T-helper 2 cell treated with Interferon-gamma antibody and Interleukin-4, amounts not matched to agents 100 ng/mL and 5 ng/mL, for 36 hours (primary cell): ENCODE measurements at regions not wholly inside any gene's neighbourhood (a gene's known extent, or its start where the extent isn't known, plus 50 kb on each side); places are given as distances from the start of the nearest gene placed in this dataset.
"Not testable (repeated sequence)": the region's sequence is repeated elsewhere in the genome, so short reads cannot be mapped to it uniquely, and the experiment has no call there.

Experiments
- intact Hi-C: fragments of 100-400 bp; cut with micrococcal nuclease; formaldehyde crosslinking; loops from one replicate; pipeline ENCODE4 v1.15.1; 2023

DNA sequence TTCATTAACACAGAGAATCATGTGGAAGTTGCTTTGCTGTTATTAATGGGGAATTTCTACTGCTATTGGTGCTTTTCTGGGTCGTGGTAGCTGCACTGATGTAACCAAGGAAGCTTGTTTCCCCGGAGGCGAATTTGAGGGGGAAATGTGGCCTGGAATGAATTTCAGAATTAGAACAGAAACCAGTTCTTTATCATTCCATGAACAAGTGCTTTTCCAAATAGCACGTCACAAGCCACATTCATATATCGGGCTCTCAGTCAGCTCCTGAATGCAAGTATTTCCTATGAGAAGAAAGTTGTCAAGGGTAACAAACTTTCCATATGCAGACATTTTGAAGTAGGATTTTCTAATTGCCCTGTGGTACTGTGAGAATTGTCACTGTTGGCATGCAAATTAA, 1353.2 kb downstream of the AACS start:
- intact Hi-C loops = no loop called here

GRCh38 chr12:126419131-126419530, 1353.9 kb downstream of the AACS start:
- intact Hi-C loops = no loop called here

DNA sequence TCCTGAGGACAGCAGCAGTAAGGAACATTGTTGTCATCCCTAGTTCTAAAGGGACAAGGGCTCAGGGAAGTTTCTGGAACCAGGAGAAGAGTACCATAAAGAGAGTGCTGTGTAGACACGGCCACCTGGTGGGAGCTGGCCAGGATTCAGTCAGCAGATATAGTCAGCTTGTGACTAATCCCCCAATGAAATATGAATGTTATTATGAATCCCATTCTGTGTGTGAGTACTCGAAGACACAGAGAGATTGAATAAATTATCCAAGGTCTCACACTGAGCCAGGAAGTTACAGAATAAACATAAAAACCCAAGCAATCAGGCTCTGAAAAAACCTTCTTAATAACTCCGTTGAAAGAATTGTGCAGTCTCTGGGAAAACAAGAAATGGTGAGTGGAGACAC, 1359.5 kb downstream of the AACS start:
- intact Hi-C loops = no loop called here

DNA sequence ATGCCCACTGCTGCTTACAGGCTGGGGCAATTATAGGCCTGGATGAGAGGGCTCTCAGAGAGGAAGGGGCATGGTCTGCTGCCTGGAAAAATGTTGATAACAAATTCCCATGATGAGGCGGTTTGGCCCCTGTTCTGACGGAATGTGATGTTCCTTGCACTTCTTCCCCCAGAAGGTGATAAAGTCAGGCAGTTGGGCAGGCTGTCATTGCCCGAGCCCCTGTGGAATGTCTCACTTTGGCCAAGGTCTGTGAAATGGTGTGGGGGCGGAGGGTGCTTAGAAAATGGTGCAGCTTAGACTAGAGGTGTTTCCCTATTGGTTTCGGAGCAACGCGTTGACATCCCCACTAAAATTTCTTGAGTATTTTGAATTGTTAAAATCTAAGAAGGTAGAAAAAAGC, 1360.0 kb downstream of the AACS start:
- intact Hi-C loops = no loop called here

DNA sequence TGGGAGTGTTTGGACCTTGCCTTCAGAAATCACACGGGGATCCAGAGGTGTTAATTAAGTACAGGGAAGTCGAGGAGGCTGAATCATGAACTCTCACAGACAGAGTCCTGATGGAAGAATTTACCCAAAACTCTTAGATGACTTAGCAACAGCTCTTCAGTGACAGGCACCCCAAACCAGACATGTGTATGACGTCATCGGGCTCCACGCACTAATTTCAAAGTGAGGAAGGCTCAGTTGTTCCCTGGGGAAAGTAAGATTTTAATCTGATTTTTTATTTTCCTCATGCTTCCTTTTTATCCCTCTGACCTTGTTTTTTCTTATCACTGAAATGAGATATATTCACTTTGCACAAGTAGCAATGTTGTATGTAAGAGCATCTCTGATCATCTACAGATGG, 1363.5 kb downstream of the AACS start:
- intact Hi-C loops = no loop called here

- intact Hi-C loops = no loop called here
Measured at GRCh38 chr12:126430921-126431320, 1365.7 kb downstream of the AACS start.

DNA sequence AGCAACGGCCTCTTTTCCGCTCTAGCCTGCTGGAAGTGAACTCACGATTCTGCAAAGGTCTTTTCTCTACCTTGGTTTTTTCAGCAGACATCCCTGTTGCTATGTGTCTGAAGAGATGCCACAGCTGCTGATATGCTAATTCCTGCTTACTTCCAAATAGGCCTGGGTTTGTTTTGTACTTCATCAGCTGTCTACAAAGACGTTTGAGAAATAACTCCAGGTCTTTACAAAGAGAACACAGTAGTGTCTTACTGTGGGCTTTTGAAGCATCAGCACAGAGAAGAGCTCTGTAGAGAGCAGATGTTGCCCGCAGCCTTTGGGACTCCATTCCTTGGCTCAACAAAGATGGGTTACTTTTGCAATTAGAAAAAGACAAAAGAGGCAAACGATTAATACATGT, 1366.5 kb downstream of the AACS start:
- intact Hi-C loops = no loop called here

- intact Hi-C loops = no loop called here
Measured at GRCh38 chr12:126432780-126433179, 1367.5 kb downstream of the AACS start.

- intact Hi-C loops = no loop called here
Measured at GRCh38 chr12:126434412-126434985, 1369.3 kb downstream of the AACS start.

GRCh38 chr12:126436041-126436440, 1370.8 kb downstream of the AACS start:
- intact Hi-C loops = no loop called here

- intact Hi-C loops = no loop called here
Measured at GRCh38 chr12:126437934-126438333, 1372.7 kb downstream of the AACS start.

- intact Hi-C loops = no loop called here
Measured at GRCh38 chr12:126443977-126444376, 1378.7 kb downstream of the AACS start.

- intact Hi-C loops = no loop called here
Measured at GRCh38 chr12:126447346-126447745, 1382.1 kb downstream of the AACS start.

- intact Hi-C loops = no loop called here
Measured at GRCh38 chr12:126451809-126452208, 1386.6 kb downstream of the AACS start.

- intact Hi-C loops = not testable (repeated sequence)
Measured at GRCh38 chr12:126452686-126453085, 1387.5 kb downstream of the AACS start.

DNA sequence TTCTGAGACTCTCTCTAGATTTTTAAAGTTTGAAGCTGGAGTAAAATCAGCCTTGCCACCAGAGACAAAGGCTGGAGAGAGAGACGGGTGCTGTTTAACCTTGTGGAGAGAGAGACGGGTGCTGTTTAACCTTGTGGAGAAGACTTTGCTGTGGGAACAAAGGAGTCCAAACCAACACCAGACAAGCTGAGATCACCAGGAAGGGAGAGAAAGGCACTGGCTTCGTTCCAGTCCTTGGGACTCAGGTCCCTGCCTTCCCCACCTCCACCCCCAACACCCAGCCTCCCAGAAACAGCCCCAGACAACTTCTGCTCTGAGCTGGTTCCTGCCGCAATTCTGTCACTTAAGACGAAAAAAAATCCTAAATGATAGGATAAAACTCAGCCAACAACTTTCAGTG, 1389.3 kb downstream of the AACS start:
- intact Hi-C loops = no loop called here

- intact Hi-C loops = no loop called here
Measured at GRCh38 chr12:126457776-126458175, 1392.5 kb downstream of the AACS start.

DNA sequence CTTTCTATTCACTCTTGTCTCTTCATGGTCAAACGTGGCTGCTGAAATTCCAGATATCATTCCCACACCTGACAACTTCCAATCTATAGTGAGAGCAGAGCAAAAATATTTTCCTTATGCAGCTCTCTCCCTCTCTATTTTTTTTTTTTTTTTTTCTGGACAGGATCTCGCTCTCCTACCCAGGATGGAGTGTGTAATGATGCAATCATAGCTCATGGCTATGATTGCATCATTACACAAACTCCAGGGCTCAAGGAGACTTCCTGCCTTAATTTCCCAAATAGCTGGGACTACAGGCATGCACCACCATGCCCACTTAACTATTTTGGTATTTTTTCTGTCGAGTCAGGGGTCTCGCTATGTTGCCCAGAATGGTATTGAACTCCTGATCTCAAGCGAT, 1398.9 kb downstream of the AACS start:
- intact Hi-C loops = no loop called here

DNA sequence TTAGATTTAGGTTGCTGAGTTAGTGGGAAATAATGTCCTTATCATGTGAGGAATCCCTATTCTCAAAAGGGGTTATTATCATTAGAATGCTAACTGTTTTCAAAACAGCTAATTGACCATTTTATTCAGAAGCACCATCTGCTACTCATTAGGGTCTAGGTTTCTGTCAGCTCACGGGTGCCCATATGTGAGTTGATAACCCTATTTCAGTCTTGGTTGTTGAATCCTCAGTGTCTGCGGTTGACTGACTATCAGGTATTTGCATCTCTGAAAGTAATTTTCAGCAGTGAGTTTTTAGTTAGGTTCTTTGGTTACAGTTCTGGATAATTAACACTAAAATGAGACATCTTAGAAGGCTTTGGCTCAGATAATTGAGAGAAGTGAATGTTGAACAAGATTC, 1404.0 kb downstream of the AACS start:
- intact Hi-C loops = no loop called here

GRCh38 chr12:126474703-126475102, 1409.5 kb downstream of the AACS start:
- intact Hi-C loops = no loop called here

- intact Hi-C loops = no loop called here
Measured at GRCh38 chr12:126480451-126480850, 1415.2 kb downstream of the AACS start.

- intact Hi-C loops = no loop called here
Measured at GRCh38 chr12:126481688-126482087, 1416.5 kb downstream of the AACS start.

GRCh38 chr12:126482238-126482889, 1417.1 kb downstream of the AACS start:
- intact Hi-C loops = no loop called here
